NCI-H2029 treated with DMSO at 0.1 percent for 48 hours (cell line): ENCODE measurements at regions not wholly inside any gene's neighbourhood (a gene's known extent, or its start where the extent isn't known, plus 50 kb on each side); places are given as distances from the start of the nearest gene placed in this dataset.
A peak's percentile ranks its signal among the peaks of the same experiment; 100 is the strongest.

Experiments
- DNase-seq: peaks from one replicate; lab custom pipeline; 2025; lab: John Stamatoyannopoulos, UW

DNA sequence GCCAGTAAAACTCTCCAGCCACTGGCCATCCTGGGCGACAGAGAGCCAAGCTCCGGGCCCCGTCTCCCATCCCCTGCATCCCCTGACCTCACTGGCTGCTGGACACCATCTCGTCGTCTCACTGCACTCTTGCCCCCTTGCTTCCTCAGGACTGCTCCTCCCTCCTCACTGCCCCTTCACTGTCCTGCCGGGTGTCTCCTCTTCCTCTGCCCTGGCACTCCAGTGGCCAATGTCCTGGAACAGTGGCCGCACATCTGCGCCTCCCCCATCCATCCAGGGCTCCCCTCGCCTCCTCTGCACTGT, 800.4 kb downstream of the BRD1 start:
- no peak for DNase-seq

DNA sequence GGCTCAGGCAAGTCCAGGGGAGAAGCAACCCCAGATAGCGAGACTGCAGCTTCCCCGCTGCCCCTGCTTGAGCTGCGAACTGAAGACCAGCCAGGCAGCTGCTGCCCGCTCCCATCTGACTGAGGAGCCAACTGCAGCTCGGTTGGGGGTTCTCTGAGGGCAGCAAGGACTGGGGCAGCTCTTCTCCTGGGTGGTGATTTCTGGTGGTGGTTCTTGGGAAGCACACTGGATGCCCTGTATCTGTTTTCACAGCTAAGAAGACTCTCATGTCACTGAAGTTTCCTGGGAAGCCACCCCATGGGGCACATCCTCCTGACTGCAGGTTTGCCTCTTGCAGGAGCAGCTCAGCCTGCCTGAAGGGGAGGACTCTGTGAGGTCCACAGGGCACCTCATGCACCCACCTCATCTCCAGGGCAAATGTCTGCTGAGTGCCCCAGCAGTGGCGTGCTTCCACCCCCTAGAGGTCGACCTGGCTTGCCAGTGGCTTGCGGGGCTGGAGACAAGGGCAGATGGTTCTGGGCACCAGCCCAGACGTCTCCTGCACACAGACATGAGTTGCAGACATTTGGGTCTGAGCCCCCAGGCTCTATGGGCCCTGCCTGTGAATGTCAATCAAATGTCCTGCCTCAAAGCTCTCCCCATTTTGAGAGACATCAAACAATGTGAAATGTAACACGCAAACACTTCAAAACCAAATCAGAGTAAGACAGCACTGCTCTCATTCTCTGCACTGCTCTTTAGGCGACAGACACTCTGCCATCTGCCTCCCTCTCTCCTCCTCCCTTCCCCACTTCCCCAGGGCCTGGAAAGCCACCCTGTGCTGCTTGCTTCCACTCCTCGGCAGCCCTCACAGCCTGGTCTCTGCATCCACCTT, 800.9 kb downstream of the BRD1 start:
- DNase-seq, result peak; percentile 12

DNA sequence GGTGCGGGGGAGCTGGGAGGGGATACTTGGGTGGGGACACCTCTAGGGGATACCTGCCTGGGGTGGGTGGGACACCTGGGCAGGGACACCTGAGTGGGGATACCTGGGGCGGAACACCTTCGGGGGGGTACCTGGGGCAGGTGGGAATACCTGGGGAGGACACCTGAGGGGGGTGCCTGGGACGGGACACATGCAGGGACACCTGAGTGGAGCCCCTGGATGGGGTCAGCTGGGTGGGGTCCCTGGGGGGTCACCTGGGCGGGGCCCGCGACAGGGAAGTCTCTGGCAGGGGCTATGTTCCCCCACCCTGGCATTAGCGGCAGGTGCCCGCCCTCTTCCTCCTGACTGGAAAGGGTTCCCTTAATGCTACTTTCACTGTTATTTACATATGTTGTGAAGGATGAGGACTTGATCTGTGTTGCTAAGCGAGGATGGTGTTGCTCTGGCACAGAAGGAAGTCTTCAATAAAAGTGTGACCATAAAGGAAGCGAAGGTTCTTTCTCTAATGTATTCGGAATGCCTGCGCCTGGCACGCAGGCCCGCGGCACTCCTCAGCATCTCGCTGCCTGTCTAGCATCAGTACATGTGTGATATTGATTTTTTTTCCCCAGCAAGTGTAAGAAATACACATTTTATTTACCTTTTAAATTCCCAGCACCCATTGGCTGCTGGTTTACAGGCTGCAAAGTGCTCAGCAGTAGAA, 801.7 kb downstream of the BRD1 start:
- DNase-seq, result no peak

DNA sequence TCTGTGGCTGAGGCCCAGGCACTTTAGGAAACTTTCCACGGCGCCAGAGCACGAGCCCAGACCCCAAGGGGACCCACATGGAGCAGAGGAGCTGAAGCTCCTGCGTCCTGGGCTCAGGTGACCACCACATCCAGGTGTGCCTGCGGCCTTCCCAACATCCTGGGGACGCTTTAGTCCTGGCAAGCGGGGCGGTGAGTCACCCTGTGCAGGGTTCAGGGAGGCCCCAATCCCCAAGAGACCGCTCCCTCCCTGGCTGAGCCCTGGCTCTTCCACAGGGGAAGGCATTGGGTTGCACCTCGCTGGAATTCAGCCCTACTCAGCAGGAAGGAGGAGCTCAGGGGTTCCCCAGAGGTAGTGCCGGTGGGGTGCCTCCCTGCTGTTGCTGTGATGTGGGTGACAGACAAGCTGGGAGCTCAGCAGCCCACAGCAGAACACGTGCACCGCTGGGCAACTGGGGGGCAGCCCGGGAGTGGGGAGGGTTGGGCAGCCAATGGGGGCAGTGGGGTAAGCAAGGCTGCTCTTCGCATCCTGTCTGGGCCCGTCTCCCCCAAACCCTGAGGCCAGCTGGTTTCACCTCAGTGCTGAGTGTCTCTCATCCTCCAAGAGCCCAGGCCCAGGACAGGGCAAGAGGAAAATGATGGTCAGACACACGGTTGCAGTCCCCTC, 802.8 kb downstream of the BRD1 start:
- no peak for DNase-seq

DNA sequence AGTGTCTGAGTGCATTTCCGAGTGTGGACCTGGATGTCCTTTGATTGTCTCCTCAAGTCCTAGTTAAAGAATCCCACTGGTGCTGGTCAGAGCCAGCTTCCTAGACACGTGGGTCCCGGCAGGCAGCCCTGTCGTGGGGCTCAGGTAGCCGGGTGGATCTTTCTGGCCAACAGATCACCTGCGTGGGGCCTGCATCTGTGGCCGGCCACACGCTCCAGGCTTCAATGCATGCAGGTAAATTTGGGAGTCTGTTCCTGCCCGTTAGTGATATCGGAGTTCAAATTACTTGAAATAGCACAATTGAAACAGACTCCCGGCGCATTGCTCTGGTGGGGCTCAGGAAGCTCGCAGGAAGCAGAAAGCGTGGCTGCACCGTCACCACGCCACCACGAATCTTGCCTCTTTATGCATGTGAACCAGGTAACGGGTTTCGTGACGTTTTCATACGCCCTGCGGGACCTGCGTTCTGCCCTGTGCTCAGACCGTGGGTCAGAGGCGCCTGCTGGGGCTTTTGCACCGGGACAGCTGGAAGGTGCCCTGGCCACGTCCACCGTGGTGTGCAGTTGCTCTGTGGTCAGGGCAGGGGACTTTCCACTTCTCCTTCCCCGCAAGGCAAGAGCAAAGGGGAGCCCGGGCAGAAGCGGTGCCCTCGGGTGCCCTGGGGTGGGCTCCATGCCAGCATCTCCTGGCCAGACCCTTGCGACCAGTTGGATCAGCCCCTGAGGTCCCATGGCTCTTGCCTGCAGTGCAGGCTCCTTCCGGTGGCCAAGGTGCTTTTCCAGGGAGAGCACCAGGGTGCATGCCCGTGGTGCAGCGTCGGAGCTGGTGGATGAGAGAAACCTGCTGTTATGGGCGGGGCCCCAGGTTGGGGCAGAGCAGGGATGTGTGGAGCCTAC, 803.5 kb downstream of the BRD1 start:
- DNase-seq, result no peak

DNA sequence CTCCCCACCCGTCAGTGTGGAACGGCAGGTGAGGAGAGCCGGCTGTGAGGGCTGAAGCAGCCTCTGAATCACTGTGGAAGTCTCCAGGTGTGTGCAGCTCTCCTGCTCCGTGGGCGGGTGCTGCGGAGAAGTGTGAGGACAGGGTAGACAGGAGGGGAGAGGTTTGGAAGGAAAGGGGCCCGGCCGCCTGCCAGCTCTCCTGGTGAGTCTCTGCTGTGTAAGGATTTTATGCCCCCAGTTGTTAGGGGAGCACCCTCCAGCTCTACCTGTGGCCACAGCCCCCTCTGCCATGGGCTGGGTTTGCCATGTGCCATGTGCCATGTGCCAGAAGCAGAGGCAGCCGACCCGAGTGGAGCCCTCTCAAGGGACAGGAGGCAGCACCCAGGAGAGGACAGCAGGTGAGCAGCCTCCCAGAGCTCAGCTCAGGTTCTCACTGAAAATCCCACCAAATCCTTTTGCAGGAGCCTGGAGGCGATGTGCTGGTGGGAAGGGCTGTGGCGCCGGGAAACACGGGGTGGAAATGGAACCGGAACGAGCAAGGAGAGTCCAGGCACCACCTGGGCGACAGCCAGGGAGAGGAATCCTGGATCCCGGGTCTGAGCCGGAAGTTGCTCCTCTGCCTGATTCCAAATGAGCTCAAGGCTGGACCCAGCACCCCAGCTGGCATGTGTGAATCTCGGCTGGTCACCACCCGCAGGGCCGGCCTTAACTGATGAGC, 804.4 kb downstream of the BRD1 start:
- no peak for DNase-seq

DNA sequence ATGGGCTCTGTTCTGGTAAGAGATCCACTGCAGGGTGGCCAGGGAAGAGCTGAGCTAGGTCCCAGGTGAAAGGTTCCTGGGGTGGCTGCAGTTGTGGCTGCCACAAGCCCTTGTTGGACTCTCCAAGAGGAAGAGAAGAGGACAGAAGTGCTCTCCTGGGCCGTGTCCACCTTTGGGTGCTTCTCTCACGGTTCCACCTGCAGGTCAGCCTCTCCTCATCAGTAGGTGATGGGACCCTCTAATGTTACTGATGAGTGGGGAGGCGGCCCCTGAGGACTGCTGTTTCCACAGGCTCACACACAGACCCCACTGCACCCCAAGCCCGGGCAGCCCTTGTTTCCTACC, 804.9 kb downstream of the BRD1 start:
- DNase-seq, result no peak

DNA sequence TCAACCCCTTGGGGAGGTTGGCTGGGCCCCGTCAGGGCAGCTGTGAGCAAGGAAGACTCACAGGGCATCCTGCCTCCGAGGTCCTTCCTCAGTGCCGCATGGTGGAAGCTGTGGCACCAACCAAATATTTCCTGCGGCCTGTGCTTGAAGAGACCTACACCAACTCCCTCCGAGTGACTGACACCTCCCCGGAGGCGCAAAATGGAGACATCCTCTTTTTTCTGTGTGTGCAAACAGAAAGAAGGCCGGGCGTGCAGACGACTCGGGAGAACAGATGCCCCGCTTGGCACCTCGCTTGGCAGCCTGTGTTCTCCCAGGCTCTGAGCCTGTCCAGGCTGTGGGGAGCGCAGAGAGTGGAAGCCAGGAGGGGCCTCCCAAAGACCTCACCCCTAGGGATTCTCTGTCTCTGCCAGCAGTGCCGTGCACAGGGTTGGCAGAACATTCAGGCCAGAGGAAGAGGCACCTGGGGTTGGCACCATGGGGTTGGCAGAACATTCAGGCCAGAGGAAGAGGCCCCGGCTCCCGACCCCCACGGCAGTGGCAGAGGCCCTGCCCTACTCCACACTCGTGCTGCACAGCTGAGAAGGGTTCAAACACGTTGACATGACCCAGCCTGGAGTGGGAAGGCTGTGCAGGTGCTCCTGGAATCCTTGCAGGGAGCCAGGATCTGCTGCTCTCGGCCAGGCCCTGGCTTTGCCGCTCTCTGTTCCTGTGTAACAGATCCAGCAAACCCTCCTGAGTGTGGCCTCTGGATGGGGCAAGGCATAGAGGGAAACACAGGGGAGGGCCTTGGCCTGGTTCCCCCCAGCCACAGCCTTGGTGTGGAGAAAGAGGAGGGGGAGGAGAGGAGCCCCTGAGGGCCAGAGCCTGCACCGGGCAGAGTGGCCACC, 805.5 kb downstream of the BRD1 start:
- DNase-seq, result no peak

DNA sequence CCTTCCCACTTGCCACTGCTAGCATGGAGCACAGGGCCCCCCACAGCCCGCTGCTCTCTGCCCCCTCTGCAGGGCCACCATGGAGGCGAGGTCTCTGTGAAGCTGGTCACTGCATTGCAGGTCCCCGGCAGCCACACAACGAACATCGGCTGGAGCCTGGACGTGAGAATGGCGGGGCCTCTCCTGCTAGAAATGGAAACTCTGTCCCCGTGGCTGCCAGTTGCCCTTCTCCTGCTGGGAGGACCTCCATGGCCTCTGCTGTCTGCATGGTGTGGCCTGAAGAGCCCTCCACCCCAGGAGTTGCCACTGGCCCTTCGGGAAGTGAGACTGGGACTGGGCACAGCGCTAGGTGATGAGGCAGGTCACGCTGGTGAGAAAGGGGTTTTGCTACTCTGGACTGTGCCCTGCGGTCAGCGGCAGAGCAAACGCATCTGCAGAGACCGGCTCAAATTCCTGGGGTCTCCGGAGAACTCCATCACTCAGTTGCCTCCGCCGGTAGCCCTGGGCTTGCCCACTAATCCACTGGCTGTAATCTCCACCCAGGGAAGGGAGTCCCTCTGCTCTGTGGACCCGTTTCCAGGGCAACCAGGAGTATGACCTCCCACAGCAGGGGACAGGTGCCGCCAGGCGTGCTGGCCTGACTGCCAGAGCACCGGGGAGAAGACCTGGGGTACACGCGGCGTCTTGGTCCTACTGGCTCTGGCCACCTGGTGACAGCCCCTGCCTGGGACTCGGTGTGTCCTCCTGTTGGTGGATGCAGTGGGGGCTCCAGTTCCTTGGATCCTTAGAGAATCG, 806.3 kb downstream of the BRD1 start:
- no peak for DNase-seq

DNA sequence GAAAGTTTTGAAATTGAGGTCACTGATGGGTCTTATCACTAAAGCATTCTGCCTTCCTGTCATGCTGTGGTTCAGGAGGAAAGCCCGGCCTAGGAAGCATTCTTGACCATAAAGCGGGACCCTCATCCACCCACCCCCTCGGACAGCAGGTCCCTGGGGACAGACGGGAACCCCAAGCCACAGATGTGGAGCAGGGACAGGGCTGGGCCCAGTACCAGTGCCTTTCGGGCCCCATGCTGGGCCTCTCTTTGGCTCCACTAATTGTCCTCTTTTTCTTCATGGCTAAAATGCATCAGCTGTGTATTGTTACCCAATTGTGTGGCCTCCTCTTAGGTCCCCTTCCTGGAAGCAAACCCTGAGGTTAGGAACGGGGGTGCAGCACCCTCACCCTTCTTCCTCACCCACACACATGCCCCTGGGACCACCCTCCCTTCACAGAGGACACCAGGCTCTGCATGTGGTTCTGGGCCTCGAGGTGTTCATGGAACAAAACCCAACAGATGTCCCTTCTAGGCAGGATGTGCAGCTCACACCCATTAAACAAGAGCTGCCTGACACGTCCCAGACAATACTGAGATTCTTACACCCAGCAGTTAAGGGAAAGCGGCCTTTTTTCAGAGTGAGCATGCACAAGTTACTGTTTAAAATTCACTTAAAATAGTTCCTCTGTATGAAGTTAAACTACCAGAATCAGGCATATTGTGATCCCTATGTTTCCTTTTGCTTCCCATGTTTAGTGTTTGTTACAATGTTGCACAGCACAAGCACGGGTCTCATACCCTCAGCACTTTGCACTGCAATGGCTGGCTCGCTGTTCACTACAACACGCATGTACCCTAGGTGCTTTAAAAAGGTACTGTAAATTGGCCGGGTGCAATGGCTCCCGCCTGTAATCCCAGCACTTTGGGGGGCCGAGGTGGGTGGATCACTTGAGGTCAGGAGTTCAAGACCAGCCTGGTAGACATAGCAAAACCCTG, 807.6 kb downstream of the BRD1 start:
- DNase-seq, result no peak

DNA sequence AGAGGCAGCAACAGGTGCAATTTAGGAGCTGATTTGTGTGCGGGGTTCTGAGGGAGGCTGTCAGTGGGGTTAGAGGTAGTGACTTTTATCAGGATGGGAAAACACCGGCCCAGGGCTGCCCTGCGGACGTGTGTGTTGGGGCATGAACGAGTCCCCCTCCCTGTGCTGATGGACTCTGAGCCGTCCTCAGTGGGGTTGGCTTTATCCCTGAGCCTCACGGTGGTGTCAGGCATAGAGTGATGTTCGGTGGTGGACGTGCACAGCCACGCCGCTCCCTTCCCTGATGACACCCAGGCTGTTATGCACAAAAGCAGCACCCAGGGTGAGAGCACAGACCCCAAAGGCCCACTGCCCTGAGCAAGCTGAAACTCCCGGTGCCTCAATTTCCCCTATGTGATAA, 809.1 kb downstream of the BRD1 start:
- DNase-seq, result no peak

DNA sequence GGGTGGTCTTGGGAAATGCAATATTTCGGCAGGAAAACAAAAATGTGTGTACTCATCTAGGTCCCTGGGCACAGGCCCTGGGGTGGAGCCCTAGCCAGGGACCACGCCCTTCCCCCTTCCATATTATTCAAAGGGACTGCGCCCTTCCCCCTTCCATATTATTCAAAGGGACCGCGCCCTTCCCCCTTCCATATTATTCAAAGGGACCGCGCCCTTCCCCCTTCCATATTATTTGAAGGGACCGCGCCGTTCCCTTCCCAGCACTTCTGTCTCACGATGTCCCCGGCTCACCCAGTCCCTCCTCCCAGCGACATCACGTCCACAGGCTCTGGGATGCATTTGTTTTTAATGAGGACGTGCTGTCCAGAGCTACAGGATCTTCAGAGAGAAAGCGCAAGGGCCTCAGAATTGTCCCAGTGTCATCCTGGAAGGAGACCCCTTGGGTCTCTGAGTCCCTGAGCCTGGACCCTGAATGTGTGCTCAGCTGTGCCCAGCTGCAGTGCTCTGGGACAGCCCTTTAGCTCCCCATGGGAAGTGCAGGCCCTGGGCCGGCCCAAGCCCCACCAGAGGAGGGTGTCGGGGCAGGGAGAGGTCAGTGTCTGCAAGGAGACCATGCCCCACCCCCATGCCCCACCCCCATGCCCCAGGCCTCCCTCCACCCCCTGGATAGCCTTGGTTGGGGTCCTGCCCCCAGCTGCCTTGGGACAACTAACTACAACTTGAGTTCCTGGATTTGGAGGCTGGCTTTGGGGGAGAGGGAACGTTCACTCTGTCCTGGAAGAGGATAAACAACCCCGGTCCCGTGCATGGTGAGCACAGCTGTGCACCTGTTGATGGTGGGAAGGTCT, 810.0 kb downstream of the BRD1 start:
- no peak for DNase-seq

DNA sequence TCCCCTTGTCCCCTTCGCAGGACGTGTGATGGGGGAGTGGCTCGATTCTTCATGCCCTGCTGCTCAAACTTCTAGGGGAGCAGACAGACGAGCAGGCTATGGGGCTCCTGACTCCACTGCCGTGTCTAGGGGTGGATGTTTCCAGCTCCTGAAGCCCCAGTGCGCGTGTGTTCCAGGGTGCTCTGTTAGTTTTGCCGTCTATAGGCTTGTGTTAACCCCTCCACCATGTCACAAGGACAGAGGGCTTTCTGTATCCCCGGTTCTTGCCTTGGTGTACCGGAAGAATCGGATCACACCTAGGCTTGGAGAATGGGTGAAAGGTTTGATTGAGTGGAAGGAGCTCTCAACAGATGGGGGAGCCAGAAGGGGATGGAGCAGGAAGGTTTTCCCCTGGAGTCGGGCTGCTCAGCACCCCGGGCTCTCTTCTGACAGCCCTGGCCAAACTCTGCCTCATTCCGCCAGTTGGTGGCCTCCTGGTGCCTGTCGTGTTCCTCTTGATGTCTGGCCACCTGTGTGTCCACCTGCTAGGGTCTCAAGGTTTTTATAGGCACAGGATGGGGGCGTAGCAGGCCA, 810.7 kb downstream of the BRD1 start:
- no peak for DNase-seq

DNA sequence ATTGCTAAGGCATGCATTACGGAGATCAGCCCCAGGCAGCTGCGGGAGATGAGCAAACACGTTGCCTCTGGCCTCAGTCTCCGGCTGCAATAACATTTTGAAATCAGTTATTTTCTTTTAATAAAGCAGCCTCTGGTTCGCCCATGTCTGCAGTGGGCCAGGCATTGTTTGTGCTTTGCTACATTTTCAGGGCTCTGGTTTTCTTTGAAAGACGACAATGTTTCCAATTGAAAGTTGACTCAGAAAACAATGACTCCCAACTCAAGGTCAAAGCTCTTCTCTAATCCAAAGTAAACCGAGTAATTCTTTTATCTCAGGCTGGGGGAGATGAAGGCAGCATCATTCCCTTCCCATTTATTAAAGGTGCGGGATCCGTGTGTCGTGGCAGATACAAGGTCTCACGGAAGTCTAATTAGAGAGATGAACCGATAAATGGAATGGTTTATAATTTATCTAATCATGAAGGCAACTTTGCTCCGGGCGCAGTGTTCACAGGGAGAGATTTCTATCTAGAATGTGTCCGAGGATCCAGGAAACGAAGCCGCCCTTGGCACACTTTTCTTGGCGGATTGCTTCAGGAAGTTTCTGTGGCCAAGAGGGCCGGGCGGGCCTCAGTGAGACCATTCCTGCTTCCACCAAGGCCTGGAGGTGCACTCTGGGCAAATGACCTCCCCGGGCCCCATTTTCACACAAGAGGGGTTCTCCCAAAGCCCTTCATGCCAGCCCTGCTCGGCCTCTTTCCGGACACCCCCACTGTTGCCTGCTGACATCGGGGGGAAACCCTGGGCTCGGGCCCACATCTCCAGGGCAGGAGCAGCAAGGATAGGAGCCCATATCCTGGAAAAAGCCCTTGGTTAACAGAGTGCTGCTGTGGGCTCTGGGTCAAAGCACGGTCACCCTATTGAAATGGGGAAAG, 811.4 kb downstream of the BRD1 start:
- DNase-seq, result no peak

DNA sequence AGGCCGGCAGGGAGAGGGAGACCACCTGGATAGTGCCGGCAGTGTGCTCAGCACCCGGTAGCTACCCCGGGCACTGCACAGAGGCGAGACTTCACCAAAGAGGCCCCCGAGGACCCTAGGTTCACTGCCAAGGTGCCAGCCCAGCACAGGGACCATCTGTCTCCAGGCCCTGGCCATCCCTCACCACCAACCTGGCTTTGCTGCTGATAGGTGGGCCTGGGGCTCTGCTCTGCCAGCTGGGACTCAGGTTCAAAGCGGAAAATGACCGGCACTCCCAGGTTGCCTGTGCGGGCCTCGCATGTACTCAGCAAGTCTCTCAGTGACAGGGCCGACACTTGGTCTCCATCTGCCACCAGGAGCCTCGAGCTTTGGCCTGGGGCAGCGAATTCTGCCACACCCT, 812.2 kb downstream of the BRD1 start:
- DNase-seq, result no peak
